Transverse colon (tissue), 4 donors: ENCODE measurements at regions not wholly inside any gene's neighbourhood (a gene's known extent, or its start where the extent isn't known, plus 50 kb on each side); places are given as distances from the start of the nearest gene placed in this dataset.

Experiments used
- DNase-seq: peaks from one replicate; pipeline ENCODE4 v3.0.0-alpha.2; 2019
- H3K27ac ChIP-seq, 4 donors: fragments of 200-600 bp; sonication (generic); 2 replicates each; pipeline ENCODE4 v1.5.1; 2016 to 2018; ENCODE audit warnings: inconsistent platforms in 4 of 4
- H3K27me3 ChIP-seq: fragments of 200-600 bp; sonication (generic); 2 replicates; pipeline ENCODE4 v1.5.1; 2017; ENCODE audit warnings: inconsistent platforms
- H3K36me3 ChIP-seq, 4 donors: fragments of 200-600 bp; sonication (generic); 2 replicates each; pipeline ENCODE4 v1.5.1; 2017 to 2019; ENCODE audit warnings: inconsistent platforms in 4 of 4
- H3K4me1 ChIP-seq, 4 donors: fragments of 200-600 bp; sonication (generic); 2 replicates each; pipeline ENCODE4 v1.5.1; 2017 to 2020; ENCODE audit warnings: inconsistent platforms in 4 of 4
- H3K4me3 ChIP-seq, 4 donors: fragments of 200-600 bp; sonication (generic); 1 replicate in 1 of 4; 2 replicates in 3 of 4; pipeline versions ENCODE4 v1.5.1 to v1.6.1; 2017 to 2019; ENCODE audit warnings: inconsistent platforms in 4 of 4
- H3K9me3 ChIP-seq, 2 donors: fragments of 200-600 bp; sonication (generic); 2 replicates each; pipeline ENCODE4 v1.5.1; 2017 to 2019; ENCODE audit warnings: inconsistent platforms in 2 of 2
- EP300 ChIP-seq: sonication (generic); formaldehyde crosslinking; IDR thresholded peaks from one replicate; pipeline ENCODE4 v1.6.1; 2017; ENCODE audit warnings: antibody characterized with exemption, low read depth
- POLR2A ChIP-seq: fragments of 450-650 bp; IDR thresholded peaks from one replicate; pipeline ENCODE4 v1.6.1; 2016; ENCODE audit warnings: antibody characterized with exemption, mild to moderate bottlenecking, moderate library complexity
- POLR2AphosphoS5 ChIP-seq, 3 donors: sonication (generic); formaldehyde crosslinking; IDR thresholded peaks; one replicate each; pipeline ENCODE4 v1.6.1; 2016; ENCODE audit warnings: antibody characterized with exemption in 3 of 3
- WGBS, 2 donors: methylation state at CpG; one replicate each; pipeline ENCODE4 v1.1.5; 2018; ENCODE audit warnings: low coverage in 1 of 2; 5-methylcytosine and 5-hydroxymethylcytosine counted together
- in situ Hi-C, 4 donors: fragments of 200-750 bp; cut with MboI; loops; one replicate each; pipeline versions ENCODE4 v1.15.0 to v1.15.1; 2017; ENCODE audit warnings: low sequenced_read_pairs in 3 of 4, low pct_ligation_motif_present in 1 of 4, low pct_unique_long_range_greater_than_20kb in 1 of 4
- intact Hi-C: fragments of 100-400 bp; cut with DNase I; formaldehyde crosslinking; loops from one replicate; pipeline ENCODE4 v1.15.1; 2023; ENCODE audit warnings: low total_unique reads
- TF ChIP-seq, protein P1 (sequence below), 5 experiments: fragments of 200-600 bp in 3 of 5; fragments of 450-650 bp in 2 of 5; sonication (generic) in 3 of 5; IDR thresholded peaks; 1 replicate in 2 of 5; 2 replicates in 3 of 5; pipeline ENCODE4 v1.5.1; 2016 to 2017; ENCODE audit warnings: antibody characterized with exemption in 5 of 5, inconsistent platforms in 3 of 5, mild to moderate bottlenecking in 2 of 5, moderate library complexity in 1 of 5

- H3K27ac ChIP-seq: no peak overlapping the region
- intact Hi-C loops (no loop called here), in situ Hi-C loops (no loop called here)
- H3K36me3 ChIP-seq: no peaks in the 10 kb centered on the region
- no peak for DNase-seq
- H3K9me3 ChIP-seq: no peaks in the 10 kb centered on the region
- no peaks in the 10 kb centered on the region for H3K27me3 ChIP-seq
- WGBS, 2 donors: 70 to 82% methylated on average over 3 of the region's 3 CpGs
- H3K4me3 ChIP-seq: no peak overlapping the region
- no peaks in the 10 kb centered on the region for H3K4me1 ChIP-seq
- no peak for TF ChIP-seq POLR2AphosphoS5 (IDR thresholded peaks at IDR 0.05)
- TF ChIP-seq, protein P1, sequence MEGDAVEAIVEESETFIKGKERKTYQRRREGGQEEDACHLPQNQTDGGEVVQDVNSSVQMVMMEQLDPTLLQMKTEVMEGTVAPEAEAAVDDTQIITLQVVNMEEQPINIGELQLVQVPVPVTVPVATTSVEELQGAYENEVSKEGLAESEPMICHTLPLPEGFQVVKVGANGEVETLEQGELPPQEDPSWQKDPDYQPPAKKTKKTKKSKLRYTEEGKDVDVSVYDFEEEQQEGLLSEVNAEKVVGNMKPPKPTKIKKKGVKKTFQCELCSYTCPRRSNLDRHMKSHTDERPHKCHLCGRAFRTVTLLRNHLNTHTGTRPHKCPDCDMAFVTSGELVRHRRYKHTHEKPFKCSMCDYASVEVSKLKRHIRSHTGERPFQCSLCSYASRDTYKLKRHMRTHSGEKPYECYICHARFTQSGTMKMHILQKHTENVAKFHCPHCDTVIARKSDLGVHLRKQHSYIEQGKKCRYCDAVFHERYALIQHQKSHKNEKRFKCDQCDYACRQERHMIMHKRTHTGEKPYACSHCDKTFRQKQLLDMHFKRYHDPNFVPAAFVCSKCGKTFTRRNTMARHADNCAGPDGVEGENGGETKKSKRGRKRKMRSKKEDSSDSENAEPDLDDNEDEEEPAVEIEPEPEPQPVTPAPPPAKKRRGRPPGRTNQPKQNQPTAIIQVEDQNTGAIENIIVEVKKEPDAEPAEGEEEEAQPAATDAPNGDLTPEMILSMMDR (IDR thresholded peaks at IDR 0.05): no peak
- no peak for TF ChIP-seq POLR2A
- no peak for TF ChIP-seq EP300
Measured at GRCh38 chr1:96992871-96993270, 271.3 kb downstream of the PTBP2 start.

DNA sequence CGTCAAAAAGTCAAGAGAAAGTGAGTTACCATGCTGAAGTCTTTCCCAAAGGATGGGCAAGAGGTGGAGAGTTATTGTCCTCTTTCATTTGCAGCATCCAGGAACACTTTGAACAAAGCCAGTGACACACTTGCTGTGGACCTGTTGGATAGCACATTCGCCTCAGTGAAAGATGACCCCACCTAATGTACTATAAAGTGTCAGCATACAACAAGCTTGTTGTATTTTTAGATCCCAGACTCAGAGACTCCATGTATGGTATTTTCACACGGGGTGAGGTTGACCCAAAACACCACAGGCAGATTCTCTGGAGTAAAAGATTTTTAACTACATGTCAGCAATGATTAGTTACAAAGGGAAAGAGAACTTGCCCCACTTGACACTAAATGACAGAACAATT is 273.8 kb downstream of the PTBP2 start:
- TF ChIP-seq, protein P1 (IDR thresholded peaks at IDR 0.05): no peak
- TF ChIP-seq POLR2A: no peak
- TF ChIP-seq EP300: no peak
- no peak for TF ChIP-seq POLR2AphosphoS5 (IDR thresholded peaks at IDR 0.05)
- no peak overlapping the region for H3K27ac ChIP-seq
- no peaks in the 10 kb centered on the region for H3K9me3 ChIP-seq
- no peak overlapping the region for H3K4me3 ChIP-seq
- H3K27me3 ChIP-seq: no peaks in the 10 kb centered on the region
- in situ Hi-C loops: no loop called here
- H3K36me3 ChIP-seq: no peaks in the 10 kb centered on the region
- WGBS, 2 donors: 44 to 57% methylated on average over 2 to 3 of the region's 3 CpGs
- no peaks in the 10 kb centered on the region for H3K4me1 ChIP-seq
- DNase-seq: no peak
- intact Hi-C loops: no loop called here

GRCh38 chr1:96996001-96996400 is 274.4 kb downstream of the PTBP2 start:
- in situ Hi-C loops: no loop called here
- intact Hi-C loops: no loop called here
- H3K4me3 ChIP-seq: no peak overlapping the region
- no peak for DNase-seq
- no peak overlapping the region for H3K27ac ChIP-seq
- H3K27me3 ChIP-seq: no peaks in the 10 kb centered on the region
- no peaks in the 10 kb centered on the region for H3K4me1 ChIP-seq
- H3K9me3 ChIP-seq: no peaks in the 10 kb centered on the region
- no peaks in the 10 kb centered on the region for H3K36me3 ChIP-seq
- TF ChIP-seq, protein P1 (IDR thresholded peaks at IDR 0.05): no peak
- TF ChIP-seq POLR2AphosphoS5 (IDR thresholded peaks at IDR 0.05): no peak
- no peak for TF ChIP-seq POLR2A
- no peak for TF ChIP-seq EP300
- 47 to 67% methylated on average over 1 of the region's 1 CpG for WGBS, 2 donors

DNA sequence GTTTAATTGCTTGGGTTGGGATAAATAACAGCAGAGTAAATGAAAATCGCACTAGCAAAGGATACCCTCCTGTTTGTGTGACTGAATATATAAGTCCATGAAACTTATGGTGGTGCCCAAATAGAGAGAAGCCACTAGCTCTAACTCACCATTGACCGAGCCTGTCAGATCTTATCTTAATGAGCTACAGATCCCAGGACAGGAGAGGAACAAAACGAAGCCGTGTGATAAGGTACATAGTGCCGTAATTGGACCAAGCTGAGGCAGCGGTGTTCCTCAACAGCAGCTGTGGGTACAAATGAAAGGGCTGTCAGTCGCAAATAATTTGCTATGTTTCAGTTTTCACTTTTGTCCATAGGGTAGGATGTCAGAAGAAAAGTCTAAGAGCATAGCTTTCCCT is 276.1 kb downstream of the PTBP2 start:
- H3K4me1 ChIP-seq: no peaks in the 10 kb centered on the region
- H3K4me3 ChIP-seq: no peak overlapping the region
- 31 to 69% methylated on average over 5 to 7 of the region's 7 CpGs for WGBS, 2 donors
- in situ Hi-C loops: no loop called here
- H3K27ac ChIP-seq: no peak overlapping the region
- no peaks in the 10 kb centered on the region for H3K36me3 ChIP-seq
- DNase-seq: no peak
- intact Hi-C loops: no loop called here
- H3K9me3 ChIP-seq: no peaks in the 10 kb centered on the region
- H3K27me3 ChIP-seq: no peaks in the 10 kb centered on the region
- TF ChIP-seq POLR2AphosphoS5 (IDR thresholded peaks at IDR 0.05) (no peak), EP300 (no peak)
- TF ChIP-seq, protein P1 (IDR thresholded peaks at IDR 0.05): no peak
